Hematopoietic multipotent progenitor cell treated with erythropoietin and hydrocortisone succinate and interleukin-3 and kit ligand, for 4 days (in vitro differentiated cells): ENCODE measurements at regions not wholly inside any gene's neighbourhood (a gene's known extent, or its start where the extent isn't known, plus 50 kb on each side); places are given as distances from the start of the nearest gene placed in this dataset.

Source experiments
- DNase-seq: peaks from one replicate; pipeline ENCODE4 v3.0.0-alpha.2; 2015

DNA sequence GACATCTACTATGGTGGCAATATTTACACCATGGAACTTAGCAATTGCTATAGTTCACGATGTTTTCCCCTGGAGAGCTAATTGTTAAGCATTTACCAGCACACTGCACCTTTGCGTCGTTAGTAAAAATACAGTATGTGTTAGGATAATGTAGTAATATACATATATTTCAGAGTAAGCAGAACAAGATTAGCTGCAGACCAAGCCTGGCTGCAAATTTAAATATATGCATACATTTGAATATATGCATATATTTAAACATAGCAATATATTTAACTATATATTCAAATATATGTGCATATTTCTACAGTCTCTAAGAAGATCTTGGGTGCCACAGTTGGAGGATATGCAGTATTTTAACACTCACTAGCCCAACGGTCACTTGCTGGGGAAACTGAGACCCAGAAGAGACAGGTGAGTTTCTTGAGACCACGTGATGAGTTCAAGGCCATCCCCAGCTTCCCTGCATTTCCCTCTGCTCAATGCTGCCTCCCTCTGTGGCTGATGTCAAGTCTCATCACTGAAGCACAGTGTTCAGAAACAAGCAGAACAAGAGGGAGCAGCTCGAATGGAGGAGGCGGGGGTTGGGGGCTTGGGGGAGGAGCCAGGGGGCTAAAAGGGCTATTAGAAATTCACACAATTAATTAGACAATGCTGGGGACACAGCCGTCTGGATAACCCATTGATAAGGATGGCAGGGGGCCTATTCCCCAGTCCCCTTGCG lies 708.0 kb downstream of the MED13L start:
- DNase-seq: no peak

DNA sequence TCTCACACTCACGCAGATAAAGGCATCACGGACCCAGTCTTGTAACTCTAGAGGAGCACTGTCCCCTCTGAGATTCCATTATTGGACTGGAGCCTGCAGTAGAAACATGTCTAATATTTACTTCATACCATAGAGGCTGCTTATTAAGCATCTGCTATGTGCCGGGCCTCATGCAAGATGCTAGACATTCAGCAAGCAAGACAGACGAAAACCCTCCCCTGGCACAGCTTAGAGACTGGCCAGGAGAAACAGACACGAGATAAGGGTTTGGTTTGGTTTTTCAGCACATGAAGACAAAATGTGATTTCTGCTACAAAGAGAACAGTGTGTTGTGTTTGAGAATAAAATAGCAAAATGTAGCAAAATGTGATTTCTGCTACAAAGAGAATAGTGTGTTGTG lies 719.2 kb downstream of the MED13L start:
- no peak for DNase-seq

DNA sequence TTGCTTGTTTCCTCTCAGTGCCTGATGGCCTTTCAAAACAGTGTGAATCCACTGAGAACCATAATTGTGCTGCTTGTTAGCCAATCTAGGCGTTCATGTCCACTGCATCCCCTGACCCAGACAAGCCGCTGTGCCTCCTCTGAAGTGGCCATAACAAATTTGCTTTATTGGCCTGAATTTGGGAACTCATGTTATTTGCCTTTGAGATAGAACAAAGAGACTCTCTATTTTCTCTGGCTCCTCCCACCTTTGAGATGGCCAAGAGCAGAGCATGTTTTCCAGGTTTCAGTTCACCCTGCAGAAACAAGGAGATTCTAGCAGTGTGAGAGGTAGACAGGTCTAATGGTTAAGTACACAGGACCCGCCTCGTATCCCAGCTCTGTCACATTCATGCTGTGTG lies 723.9 kb downstream of the MED13L start:
- DNase-seq: no peak

DNA sequence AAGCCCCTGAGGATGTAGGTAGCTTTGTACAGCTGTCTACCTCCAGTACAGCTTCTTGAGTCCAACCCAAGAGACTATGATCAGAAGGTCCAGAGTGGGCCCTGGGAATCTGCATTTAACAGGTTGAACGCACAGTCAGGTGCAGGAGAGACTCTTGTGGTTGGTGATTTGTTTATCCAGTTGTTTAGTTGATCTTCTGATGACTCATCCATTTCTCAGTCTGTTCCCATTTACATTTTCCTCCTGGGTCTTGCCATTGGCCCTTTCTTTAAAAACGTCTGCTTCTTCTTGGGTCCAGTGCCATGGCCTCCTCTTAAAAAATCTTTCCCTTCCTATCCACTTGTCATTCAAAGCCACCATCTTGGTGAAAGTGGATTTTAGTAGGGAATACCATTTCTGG lies 734.2 kb downstream of the MED13L start:
- DNase-seq: no peak

DNA sequence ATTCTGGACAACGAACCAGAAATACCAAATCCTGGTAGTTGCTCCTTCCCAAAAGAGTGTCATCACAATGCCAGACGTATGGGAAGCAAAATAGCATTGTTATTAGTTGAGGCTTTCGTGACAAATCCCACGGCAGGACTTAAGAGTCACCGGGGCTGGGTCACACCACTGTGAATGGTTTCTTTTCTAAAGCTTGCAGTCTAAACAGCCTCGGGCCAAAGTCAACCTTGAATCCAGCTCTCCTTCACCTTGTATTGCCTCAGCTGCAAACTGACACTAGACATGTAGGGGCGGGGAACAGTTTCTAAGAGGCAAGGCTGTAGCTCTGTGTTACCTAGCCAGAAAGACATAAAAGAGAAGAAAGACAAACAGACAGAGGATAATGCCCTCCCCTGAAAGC lies 734.8 kb downstream of the MED13L start:
- no peak for DNase-seq

DNA sequence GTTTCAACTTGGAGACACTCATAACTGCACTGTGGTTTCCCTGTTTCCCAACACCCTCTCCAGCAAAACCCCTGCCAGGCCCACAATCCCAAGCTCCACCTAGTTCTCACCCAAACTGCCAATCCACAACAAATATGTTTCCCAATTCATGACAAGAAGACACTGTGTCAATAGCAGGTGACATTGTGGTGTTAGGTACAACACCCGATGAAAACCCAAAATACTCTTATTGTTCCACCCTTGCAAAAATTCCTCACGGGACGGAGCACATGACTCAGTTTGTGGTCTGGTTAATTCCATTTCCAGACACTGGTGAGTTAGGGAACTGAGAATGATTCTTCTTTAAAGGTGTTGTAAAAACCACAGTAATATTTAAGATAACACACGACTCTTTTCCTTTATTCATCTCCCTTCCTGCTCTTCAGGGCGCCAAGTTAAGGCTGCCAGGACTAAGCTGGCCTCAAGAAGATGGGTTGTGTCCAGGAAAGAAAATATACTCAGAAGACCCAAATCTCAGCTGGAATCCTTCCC lies 735.5 kb downstream of the MED13L start:
- no peak for DNase-seq

DNA sequence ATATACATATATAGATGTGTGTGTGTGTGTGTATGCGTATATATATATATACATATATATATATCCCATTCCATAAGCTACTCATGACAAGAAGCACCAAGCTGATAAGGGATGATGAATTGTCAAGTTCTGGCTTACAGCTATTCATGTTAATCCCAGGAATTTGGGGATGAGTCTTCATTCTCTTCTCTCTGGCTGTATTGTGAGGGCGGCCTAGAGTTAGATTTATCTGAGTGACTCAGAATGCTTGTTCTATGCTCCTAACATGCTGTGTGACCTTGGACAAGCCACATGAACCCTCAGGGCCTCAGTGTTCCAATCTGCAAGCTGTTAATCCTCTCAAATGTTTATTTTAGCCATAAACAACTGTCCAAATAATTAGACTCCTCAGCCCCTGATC lies 749.0 kb downstream of the MED13L start:
- DNase-seq: no peak

DNA sequence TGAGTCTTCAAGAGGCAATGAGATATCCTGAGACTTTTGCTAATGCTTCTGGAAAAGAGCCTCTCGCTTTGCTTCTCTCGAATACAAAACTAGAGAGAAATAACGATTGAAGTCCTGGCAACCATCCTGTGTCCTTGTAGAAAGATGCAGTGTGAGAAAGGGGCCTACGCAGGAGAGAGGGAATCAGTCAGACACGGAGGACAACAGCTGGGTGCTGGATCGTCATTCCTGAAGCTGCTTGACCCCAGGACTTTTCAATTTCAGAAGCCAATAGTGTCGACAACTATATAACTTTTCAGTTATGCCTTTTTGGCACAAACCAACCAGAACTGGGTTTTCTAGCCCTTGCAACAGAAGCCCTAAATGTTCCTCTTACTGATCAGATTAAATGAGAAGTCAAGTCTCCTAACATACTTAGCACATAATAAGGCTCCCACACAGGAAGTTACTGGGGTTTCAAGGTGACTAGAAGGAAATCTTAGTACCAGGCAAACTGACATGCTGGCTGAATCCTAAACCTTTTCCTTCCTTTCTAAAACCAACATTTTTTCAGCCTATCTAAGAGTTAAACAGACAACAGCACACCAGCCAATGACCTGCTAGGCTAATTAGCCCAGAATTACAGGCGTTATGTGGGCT lies 755.6 kb downstream of the MED13L start:
- DNase-seq: no peak

DNA sequence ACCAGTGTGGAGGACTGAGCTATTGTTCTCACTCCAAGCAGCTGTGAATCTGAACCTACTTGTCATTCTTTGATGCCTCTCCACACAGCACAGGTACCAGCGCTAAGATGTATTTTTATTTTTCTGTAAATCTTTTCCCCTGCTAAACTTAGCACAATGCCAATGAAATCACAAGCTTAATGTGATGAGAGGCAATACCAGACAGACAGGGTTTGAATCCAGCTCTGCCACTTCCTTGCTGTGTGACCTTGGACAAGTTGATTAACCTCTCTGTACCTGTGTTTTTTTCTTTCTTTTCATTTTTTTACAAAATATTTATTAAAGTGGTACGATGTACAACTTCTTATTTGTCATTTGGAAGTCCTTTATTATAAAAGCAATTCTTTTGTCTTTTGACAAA lies 757.6 kb downstream of the MED13L start:
- no peak for DNase-seq

DNA sequence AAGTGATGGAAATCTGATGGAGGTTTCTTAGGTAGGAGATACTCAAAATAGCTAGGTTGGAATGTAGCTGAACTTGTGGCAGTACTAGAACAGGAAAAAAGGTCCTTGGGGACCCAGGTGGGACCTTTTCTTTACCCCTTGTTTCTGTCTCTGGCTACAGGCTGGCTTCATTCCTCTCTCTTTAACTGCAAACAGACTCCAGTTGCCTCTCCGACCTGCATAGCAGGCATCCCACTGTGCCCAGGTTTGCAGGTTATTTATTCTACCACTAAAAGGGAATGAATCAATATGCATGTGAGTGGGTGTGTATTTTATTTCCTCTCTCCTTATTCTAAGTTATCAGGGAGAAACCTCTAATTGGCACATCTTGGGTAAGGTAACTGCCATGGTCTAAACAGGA lies 758.1 kb downstream of the MED13L start:
- no peak for DNase-seq

DNA sequence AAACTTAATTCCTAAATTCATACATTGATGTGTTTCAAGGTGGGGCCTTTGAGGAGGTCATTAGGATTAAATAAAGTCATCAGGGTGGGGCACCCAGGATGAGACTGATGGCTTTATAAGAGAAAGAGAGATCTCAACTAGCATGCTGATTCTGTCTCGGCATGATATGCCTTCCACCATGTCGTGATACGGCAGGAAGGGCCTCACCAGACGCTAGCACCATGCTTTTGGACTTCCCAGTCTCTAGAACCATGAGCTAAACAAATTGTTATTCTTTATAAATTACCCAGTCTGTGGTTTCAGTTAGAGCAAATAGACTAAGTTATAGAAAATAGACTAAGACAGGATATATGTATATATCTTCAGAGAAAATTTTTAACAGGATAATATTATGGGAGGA lies 759.6 kb downstream of the MED13L start:
- DNase-seq: no peak

DNA sequence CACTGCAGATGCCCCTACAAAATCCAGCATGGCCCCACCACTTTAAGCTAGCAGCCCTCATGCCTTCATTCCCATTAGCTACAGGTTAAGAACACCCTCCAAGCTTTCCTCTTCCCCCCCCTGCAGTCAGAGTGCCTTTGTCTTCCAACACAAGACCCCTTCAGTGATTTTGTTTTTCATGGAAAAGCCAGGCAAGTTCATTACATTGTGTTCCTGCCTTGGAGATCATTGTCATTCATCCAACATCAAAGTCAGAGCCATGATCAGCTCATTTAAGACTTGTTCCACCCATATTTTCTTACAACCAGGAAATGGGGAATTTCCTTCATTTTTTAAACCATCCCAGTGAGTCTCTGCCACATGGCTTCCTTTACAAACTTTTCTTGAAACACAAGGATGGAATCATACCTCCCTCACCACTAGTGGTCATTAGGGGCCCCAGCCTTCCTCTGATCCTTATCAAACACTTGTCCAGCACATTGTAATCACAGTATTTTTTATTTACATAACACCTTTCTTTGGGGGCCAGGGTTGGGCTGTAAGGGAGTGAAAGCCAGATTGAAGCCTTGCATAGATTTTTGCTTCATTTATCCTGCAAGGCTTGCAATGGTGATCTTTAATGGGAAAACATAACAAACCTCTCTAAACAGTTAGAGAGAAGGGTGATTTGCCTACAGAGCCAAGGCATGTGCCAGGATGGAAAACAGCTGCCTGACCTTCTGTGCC lies 765.3 kb downstream of the MED13L start:
- no peak for DNase-seq

DNA sequence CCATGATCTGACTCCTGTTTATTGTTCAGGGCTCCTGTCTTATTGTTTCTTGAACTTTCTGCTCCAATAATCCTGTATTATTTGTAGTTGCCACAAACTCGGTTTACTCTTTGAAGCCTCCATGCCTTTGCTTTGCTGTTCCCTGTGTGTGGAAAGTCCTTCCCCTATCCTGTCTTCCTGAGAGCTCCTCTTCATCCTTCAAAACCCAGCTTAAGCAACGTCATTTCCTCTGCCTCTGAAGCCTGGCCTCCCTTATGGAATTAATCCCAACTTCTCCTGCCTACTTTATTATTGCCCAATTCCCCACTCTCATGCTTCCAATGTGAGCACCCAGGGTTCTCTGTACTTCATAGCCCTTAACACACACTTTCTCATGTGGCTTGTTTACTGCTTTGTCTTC lies 766.2 kb downstream of the MED13L start:
- no peak for DNase-seq

DNA sequence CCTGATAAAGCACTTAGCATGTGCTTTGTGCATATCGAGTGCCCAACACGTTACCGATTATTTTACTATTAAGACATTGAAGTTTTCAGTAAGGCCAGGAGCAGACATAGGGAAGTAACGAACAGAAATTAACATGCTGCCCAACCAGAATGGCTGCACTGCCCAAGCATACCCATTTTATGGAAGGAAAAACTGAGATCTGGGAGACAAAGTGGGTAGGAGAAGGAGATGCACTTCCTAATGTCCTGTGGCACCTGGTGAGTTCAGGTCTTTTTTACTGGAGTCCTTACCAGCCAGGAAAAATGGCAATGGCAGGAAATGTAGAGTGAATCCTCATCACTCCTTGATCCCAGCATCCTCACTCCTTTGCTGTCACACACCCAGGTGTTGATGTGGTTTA lies 768.5 kb downstream of the MED13L start:
- no peak for DNase-seq

DNA sequence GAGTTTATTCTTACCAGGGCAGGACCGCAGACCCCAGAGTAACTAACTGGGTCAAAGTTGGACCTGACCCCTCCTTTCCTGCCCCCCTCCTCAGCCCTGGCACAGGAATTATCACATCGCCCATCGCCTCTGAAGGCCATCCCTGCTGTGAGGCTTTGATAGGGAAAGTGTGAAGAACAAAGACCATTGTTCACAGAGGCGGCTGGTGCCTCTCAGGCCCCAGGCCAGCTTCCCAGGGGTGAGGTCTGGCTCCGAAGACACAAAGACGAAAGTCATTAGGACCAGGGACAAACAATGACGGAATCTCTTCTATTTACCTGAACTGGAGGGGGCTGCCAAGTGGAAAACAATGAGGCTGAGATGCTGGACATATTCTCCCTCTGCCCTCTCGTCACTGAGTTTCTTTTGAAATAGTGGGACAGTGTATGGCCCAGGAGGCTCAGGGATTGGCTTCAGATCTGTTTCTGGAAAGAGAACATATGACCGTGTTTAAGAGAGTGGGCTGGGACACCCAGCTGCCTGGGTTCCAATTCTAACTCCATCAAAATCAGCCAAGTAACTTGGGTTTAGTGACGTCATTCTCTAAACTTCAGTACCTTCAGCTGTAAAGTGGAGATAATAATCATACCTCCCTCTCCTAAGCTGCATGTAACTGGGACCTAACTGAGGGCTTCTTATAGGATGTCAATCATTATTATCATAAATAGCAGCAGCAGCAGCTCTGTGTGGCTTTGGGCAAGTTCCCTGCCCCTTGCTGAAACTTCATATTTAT lies 769.4 kb downstream of the MED13L start:
- no peak for DNase-seq

DNA sequence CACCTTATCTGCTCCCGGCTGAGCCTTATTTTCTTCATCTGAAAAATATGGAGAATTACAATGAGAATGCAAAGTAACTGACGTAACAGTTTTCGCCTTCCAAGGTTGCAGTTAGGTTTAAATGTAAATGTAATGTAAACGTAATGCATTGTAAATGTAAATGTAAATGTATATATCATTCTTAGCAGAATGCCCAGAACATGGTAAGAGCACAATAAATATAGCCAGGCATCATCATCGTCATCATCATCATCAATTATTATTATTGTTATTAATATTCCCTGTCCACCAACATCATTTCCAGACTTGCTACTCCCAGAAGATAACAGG lies 770.0 kb downstream of the MED13L start:
- DNase-seq: no peak

DNA sequence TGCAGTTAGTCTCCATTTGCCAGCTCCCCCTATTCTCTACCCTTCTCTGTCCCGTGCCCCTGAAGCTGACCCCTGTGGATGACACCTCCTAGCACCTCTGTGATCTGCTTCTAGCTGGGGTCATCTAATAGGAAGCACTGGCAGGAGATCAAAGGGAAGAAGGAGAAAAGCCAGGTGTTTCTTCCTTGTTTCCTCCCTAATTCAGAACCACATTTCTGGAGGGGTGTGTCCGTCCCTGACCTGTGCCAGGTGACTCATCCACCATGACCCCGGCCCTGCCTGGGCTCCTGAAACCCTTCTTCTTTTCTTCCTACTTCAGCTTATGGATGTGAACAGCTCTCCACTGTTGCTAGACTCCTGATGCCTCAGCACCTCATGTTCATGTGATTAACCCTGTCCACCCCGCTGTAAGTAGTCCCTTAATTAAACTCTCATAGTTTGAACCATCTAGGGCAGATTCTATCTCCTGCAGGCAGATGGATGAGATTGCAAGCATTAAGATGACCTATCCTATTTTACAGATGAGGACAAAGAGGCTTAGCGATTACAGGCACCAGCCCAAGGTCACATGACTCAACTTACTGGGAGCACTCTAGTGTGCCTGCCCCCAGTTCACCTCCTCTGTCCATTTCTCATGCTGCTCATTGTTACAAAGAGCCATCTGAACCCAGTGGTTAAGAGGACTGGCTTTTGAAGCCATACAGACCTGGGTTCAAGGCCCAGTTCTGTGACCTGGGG lies 770.5 kb downstream of the MED13L start:
- no peak for DNase-seq

DNA sequence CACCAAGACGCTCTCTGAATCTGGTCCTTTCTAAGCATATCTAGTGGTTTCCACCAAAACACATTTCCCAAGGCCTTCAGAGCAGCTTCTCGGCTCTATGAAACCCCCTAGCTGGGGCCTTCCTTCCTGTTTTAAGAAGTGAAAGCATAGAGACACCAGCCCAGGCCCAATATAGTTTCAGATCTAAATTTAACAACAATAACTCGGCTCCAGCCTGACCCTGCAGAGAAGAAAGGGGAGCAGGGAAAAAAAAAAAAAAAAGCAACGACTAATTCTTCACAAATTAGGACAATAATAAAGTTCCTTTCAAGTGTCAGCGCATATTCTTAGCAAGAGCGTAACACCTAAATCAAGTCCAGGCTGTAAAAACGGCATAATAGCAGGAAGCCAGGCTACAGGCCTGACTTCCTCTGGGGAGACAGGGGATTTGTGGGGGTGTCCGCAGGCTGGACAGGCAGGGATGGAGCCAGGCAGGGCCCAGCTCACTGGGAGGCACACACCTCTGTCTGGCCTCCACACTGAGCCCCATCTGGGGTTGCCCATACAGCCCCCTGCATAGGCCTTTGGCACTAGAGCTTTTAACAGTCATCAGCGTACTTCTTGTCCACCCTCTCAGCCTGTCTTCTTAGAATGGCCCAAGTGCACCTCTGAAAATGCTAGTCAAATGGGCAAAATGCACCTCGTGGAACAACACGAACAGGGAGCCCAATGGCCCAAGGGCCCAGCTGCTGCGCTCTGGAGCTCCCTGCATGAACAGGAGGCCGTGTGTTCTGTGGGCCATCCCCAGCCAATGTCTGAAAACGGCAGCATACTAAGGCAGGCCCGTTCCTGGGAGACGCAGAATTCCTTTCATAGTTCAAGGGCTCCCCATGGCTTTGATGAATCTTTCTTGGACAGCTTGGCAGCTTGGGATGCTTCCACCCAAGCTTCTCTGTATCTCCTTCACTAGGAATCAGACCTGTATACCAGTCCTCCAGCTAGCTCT lies 772.9 kb downstream of the MED13L start:
- DNase-seq: peak; percentile 23

DNA sequence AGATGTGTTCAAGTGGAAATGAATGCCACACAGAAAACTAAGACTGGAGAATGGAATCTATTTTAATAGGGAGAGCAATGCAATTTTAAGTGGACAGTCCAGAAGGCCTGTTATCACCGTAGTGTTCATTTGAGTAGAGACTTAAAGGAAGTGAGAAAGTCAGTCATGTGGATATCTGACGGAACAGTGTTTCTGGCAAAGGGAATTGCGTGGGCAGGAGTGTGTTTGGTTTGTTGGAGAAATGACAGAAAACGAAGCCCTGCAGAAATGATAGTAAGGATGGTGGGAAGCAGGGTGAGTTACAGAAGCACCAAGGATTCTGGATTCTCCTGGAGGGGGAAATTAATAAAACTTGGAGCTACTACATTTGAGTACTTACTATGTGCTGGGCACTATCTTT lies 776.6 kb downstream of the MED13L start:
- no peak for DNase-seq

DNA sequence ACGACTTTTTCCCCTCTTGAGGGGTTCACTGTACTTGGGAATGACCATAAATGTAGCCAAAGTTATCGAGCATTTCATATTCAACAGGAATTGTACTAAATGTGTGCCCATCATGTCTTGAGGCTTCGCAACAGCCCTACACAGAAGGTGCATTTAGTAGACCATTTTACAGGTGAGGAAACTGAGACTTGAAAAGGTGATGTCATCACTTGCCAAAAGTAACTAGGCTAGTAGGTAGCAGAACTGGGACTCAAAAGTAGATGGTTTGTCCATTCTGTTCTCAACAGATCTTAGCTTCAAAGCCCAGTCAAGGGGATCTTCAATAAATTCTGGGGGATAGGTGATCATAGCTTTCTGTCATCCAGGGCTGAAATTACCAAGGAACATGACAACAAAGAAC lies 782.2 kb downstream of the MED13L start:
- DNase-seq: no peak

DNA sequence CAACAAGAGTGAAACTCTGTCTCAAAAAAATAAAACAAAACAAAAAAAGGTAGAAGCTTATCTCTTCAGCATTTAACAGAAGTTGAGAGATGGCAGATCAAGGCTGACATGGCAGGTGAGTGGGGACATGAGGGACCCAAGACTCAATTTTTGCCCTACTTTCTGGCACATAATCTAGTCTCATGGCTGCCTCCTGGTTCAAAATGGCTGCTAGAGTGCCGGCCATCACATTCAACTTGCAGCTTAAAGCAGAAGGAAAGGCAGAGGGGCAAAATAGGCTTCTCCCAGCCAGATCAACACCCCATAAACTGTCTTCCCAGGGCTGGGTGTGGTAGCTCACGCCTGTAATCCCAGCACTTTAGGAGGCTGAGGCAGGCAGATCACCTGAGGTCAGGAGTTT lies 784.9 kb downstream of the MED13L start:
- no peak for DNase-seq
